ENCODE measurements at regions not wholly inside any gene's neighbourhood (a gene's known extent, or its start where the extent isn't known, plus 50 kb on each side); places are given as distances from the start of the nearest gene placed in this dataset.

- H3K27ac ChIP-seq (ENCODE audit: low read depth, low read length): no peak overlapping the region
- CTCF ChIA-PET: no interaction called here
- no peak for TF ChIP-seq CTCF (IDR thresholded peaks at IDR 0.05; ENCODE audit: low read depth, low read length)
- H3K4me3 ChIP-seq (ENCODE audit: low read depth, low read length): no peak overlapping the region
- POLR2A ChIA-PET: no interaction called here
- no peaks in the 10 kb centered on the region for H3K9me3 ChIP-seq (ENCODE audit: control insufficient read depth, insufficient read depth, low read length)
- no peak for DNase-seq (ENCODE audit: low read depth, low spot score)
- H3K27me3 ChIP-seq (ENCODE audit: control insufficient read depth, insufficient read depth, low read length): no peaks in the 10 kb centered on the region
Observed at GRCh38 chr3:88262527-88262926, 112.8 kb downstream of the C3orf38 start.

GRCh38 chr3:88263417-88264100 is 113.8 kb downstream of the C3orf38 start:
- TF ChIP-seq CTCF (IDR thresholded peaks at IDR 0.05; ENCODE audit: low read depth, low read length): no peak
- POLR2A ChIA-PET: no interaction called here
- Histone ChIP-seq H3K27ac (ENCODE audit: low read depth, low read length) (no peak overlapping the region), H3K4me3 (ENCODE audit: low read depth, low read length) (no peak overlapping the region), H3K9me3 (ENCODE audit: control insufficient read depth, insufficient read depth, low read length) (no peaks in the 10 kb centered on the region), H3K27me3 (ENCODE audit: control insufficient read depth, insufficient read depth, low read length) (no peaks in the 10 kb centered on the region)
- CTCF ChIA-PET: no interaction called here
- DNase-seq (ENCODE audit: low read depth, low spot score): no peak

DNA sequence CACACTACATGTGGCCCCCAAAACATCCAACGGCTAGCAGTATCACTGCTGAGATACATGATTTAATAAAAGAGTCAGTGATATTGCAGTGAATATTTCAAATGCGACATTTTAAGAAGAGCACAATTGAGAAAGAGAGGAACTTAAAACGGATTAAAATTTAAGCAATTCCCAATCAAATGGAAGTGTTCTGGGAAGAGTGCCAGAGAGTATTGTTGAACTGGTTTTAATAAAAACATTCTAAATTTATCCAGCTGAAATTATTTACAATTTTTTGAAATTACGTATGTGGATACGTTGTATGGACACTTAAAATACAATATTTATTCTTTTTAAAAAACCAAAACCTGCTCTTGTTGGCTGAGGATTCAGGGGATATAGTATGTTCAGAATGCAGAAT is 117.7 kb downstream of the C3orf38 start:
- TF ChIP-seq CTCF (IDR thresholded peaks at IDR 0.05; ENCODE audit: low read depth, low read length): no peak
- H3K27ac ChIP-seq (ENCODE audit: low read depth, low read length): no peak overlapping the region
- no peak overlapping the region for H3K4me3 ChIP-seq (ENCODE audit: low read depth, low read length)
- no peak for DNase-seq (ENCODE audit: low read depth, low spot score)
- POLR2A ChIA-PET: no interaction called here
- CTCF ChIA-PET: no interaction called here
- no peaks in the 10 kb centered on the region for H3K27me3 ChIP-seq (ENCODE audit: control insufficient read depth, insufficient read depth, low read length)
- H3K9me3 ChIP-seq (ENCODE audit: control insufficient read depth, insufficient read depth, low read length): no peaks in the 10 kb centered on the region

DNA sequence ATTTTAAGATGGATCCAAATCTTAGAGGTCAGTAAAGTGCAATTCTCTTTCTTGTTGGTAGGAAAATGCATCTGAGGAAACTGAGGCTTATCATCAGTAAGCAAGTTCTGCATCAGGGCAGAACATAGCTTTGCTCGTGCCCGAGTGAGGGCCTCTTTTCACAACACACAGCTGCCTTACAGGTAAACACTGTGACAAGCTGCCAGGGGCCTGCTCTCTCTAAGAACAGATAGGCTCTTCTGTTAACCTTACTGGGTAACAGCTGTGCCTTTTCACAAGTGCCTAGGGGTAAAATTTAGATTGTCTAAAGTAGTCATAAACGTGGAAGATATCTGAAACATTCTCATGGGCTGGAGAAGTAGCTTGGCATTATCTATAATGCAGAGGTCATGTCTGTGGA is 118.1 kb downstream of the C3orf38 start:
- DNase-seq (ENCODE audit: low read depth, low spot score): no peak
- Histone ChIP-seq H3K27ac (ENCODE audit: low read depth, low read length) (no peak overlapping the region), H3K9me3 (ENCODE audit: control insufficient read depth, insufficient read depth, low read length) (no peaks in the 10 kb centered on the region), H3K4me3 (ENCODE audit: low read depth, low read length) (no peak overlapping the region), H3K27me3 (ENCODE audit: control insufficient read depth, insufficient read depth, low read length) (no peaks in the 10 kb centered on the region)
- ChIA-PET POLR2A (no interaction called here), CTCF (no interaction called here)
- no peak for TF ChIP-seq CTCF (IDR thresholded peaks at IDR 0.05; ENCODE audit: low read depth, low read length)

DNA sequence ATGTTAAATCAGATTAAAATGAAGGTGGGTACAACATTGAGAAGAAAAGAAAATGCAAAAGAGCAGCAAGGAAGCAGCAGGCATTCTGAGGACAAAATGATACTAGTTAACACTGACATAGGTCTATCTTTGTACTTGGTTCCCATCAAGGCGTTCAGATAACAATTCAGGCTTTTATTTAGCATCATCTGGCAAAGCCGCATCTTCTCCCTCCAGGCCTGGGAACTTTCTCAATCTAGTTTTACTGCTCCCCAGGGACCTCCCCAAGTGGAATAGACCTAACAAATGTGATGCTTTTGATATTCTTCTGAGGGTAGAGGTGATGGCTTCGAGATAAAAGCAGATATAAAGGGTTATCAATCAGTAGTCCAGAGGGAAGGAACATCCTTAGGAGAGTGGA is 130.6 kb downstream of the C3orf38 start:
- CTCF ChIA-PET: no interaction called here
- DNase-seq (ENCODE audit: low read depth, low spot score): no peak
- TF ChIP-seq CTCF (IDR thresholded peaks at IDR 0.05; ENCODE audit: low read depth, low read length): no peak
- Histone ChIP-seq H3K9me3 (ENCODE audit: control insufficient read depth, insufficient read depth, low read length) (no peaks in the 10 kb centered on the region), H3K4me3 (ENCODE audit: low read depth, low read length) (no peak overlapping the region), H3K27ac (ENCODE audit: low read depth, low read length) (no peak overlapping the region), H3K27me3 (ENCODE audit: control insufficient read depth, insufficient read depth, low read length) (no peaks in the 10 kb centered on the region)
- POLR2A ChIA-PET: no interaction called here

Data from AG04450 (cell line).